Mucosa of rectum (tissue), 2 donors: ENCODE measurements at regions not wholly inside any gene's neighbourhood (a gene's known extent, or its start where the extent isn't known, plus 50 kb on each side); places are given as distances from the start of the nearest gene placed in this dataset.

Source experiments
- H3K27ac ChIP-seq, 2 donors: one replicate each; pipeline ENCODE4 v1.7.0; 2013; ENCODE audit warnings: inconsistent platforms in 2 of 2, low read depth in 2 of 2, low read length in 2 of 2
- H3K27me3 ChIP-seq, 2 donors: one replicate each; pipeline ENCODE4 v1.7.0; 2013; ENCODE audit warnings: low read length in 2 of 2; ENCODE audit not compliant: control insufficient read depth in 2 of 2, insufficient read depth in 2 of 2
- H3K36me3 ChIP-seq, 2 donors: one replicate each; pipeline ENCODE4 v1.7.0; 2013; ENCODE audit warnings: low read length in 2 of 2; ENCODE audit not compliant: control insufficient read depth in 2 of 2, insufficient read depth in 2 of 2
- H3K4me1 ChIP-seq, 2 donors: one replicate each; pipeline ENCODE4 v1.7.0; 2013; ENCODE audit warnings: low read length in 2 of 2, mild to moderate bottlenecking in 1 of 2; ENCODE audit not compliant: control insufficient read depth in 2 of 2, insufficient read depth in 2 of 2
- H3K4me3 ChIP-seq, 2 donors: one replicate each; pipeline ENCODE4 v1.7.0; 2013; ENCODE audit warnings: low read length in 2 of 2
- H3K9ac ChIP-seq, 2 donors: one replicate each; pipeline ENCODE4 v1.7.0; 2013; ENCODE audit warnings: low read length in 2 of 2, low read depth in 1 of 2, mild to moderate bottlenecking in 1 of 2
- H3K9me3 ChIP-seq, 2 donors: one replicate each; pipeline ENCODE4 v1.7.0; 2013; ENCODE audit warnings: low read length in 2 of 2; ENCODE audit not compliant: control insufficient read depth in 2 of 2
- donor health status: healthy.
- donor health status: Normal muscosa, but diverticular disease.

GRCh38 chr10:10421071-10421470 is 596.6 kb upstream of the CELF2 start:
- Histone ChIP-seq H3K9me3 (no peaks in the 10 kb centered on the region), H3K4me1 (no peaks in the 10 kb centered on the region), H3K27ac (no peak overlapping the region), H3K9ac (no peak overlapping the region), H3K27me3 (no peaks in the 10 kb centered on the region), H3K36me3 (no peaks in the 10 kb centered on the region), H3K4me3 (no peak overlapping the region)

GRCh38 chr10:10431422-10432066 is 586.1 kb upstream of the CELF2 start:
- Histone ChIP-seq H3K27ac (no peak overlapping the region), H3K9me3 (no peaks in the 10 kb centered on the region), H3K36me3 (no peaks in the 10 kb centered on the region), H3K4me1 (no peaks in the 10 kb centered on the region), H3K27me3 (no peaks in the 10 kb centered on the region), H3K9ac (no peak overlapping the region), H3K4me3 (no peak overlapping the region)

GRCh38 chr10:10432296-10433035 is 585.2 kb upstream of the CELF2 start:
- Histone ChIP-seq H3K27ac (no peak overlapping the region), H3K4me1 (no peaks in the 10 kb centered on the region), H3K27me3 (no peaks in the 10 kb centered on the region), H3K9ac (no peak overlapping the region), H3K4me3 (no peak overlapping the region), H3K36me3 (no peaks in the 10 kb centered on the region), H3K9me3 (no peaks in the 10 kb centered on the region)

GRCh38 chr10:10434312-10434711 is 583.4 kb upstream of the CELF2 start:
- H3K36me3 ChIP-seq, result no peaks in the 10 kb centered on the region
- no peak overlapping the region for H3K9ac ChIP-seq
- no peak overlapping the region for H3K4me3 ChIP-seq
- no peaks in the 10 kb centered on the region for H3K9me3 ChIP-seq
- no peak overlapping the region for H3K27ac ChIP-seq
- no peaks in the 10 kb centered on the region for H3K27me3 ChIP-seq
- no peaks in the 10 kb centered on the region for H3K4me1 ChIP-seq

GRCh38 chr10:10437886-10438285 is 579.8 kb upstream of the CELF2 start:
- H3K4me3 ChIP-seq, result no peak overlapping the region
- H3K9me3 ChIP-seq, result no peaks in the 10 kb centered on the region
- H3K27ac ChIP-seq, result no peak overlapping the region
- H3K4me1 ChIP-seq, result no peaks in the 10 kb centered on the region
- no peaks in the 10 kb centered on the region for H3K27me3 ChIP-seq
- H3K9ac ChIP-seq, result no peak overlapping the region
- H3K36me3 ChIP-seq, result no peaks in the 10 kb centered on the region

GRCh38 chr10:10438335-10439100 is 579.2 kb upstream of the CELF2 start:
- Histone ChIP-seq H3K4me1 (no peaks in the 10 kb centered on the region), H3K27ac (no peak overlapping the region), H3K36me3 (no peaks in the 10 kb centered on the region), H3K9me3 (no peaks in the 10 kb centered on the region), H3K4me3 (no peak overlapping the region), H3K27me3 (no peaks in the 10 kb centered on the region), H3K9ac (no peak overlapping the region)

GRCh38 chr10:10456856-10457255 is 560.8 kb upstream of the CELF2 start:
- H3K4me3 ChIP-seq, result no peak overlapping the region
- H3K27ac ChIP-seq, result no peak overlapping the region
- H3K27me3 ChIP-seq, result no peaks in the 10 kb centered on the region
- no peaks in the 10 kb centered on the region for H3K36me3 ChIP-seq
- no peaks in the 10 kb centered on the region for H3K9me3 ChIP-seq
- no peaks in the 10 kb centered on the region for H3K4me1 ChIP-seq
- no peak overlapping the region for H3K9ac ChIP-seq

GRCh38 chr10:10460451-10460850 is 557.2 kb upstream of the CELF2 start:
- Histone ChIP-seq H3K36me3 (no peaks in the 10 kb centered on the region), H3K9ac (no peak overlapping the region), H3K4me3 (no peak overlapping the region), H3K27ac (no peak overlapping the region), H3K9me3 (no peaks in the 10 kb centered on the region), H3K27me3 (no peaks in the 10 kb centered on the region), H3K4me1 (no peaks in the 10 kb centered on the region)

- H3K36me3 ChIP-seq, result no peaks in the 10 kb centered on the region
- no peaks in the 10 kb centered on the region for H3K9me3 ChIP-seq
- H3K4me1 ChIP-seq, result no peaks in the 10 kb centered on the region
- H3K4me3 ChIP-seq, result no peak overlapping the region
- no peak overlapping the region for H3K9ac ChIP-seq
- no peaks in the 10 kb centered on the region for H3K27me3 ChIP-seq
- H3K27ac ChIP-seq, result no peak overlapping the region
Observed at GRCh38 chr10:10462151-10462941, 555.3 kb upstream of the CELF2 start.
